D721Med (cell line): ENCODE measurements at regions not wholly inside any gene's neighbourhood (a gene's known extent, or its start where the extent isn't known, plus 50 kb on each side); places are given as distances from the start of the nearest gene placed in this dataset.

Source experiments
- DNase-seq: peaks from one replicate; pipeline ENCODE4 v3.0.0; 2011; ENCODE audit warnings: low spot score; ENCODE audit not compliant: insufficient read length
- FAIRE-seq: peaks from 2 replicates; lab custom pipeline; 2011; peaks lifted over from hg19 to GRCh38; lab: Jason Lieb, UNC
- CTCF ChIP-seq: IDR thresholded peaks from 2 replicates; pipeline ENCODE4 v1.5.1; 2012; ENCODE audit warnings: mild to moderate bottlenecking, control low read depth; ENCODE audit not compliant: insufficient read depth; ENCODE audit errors: missing control alignments

DNA sequence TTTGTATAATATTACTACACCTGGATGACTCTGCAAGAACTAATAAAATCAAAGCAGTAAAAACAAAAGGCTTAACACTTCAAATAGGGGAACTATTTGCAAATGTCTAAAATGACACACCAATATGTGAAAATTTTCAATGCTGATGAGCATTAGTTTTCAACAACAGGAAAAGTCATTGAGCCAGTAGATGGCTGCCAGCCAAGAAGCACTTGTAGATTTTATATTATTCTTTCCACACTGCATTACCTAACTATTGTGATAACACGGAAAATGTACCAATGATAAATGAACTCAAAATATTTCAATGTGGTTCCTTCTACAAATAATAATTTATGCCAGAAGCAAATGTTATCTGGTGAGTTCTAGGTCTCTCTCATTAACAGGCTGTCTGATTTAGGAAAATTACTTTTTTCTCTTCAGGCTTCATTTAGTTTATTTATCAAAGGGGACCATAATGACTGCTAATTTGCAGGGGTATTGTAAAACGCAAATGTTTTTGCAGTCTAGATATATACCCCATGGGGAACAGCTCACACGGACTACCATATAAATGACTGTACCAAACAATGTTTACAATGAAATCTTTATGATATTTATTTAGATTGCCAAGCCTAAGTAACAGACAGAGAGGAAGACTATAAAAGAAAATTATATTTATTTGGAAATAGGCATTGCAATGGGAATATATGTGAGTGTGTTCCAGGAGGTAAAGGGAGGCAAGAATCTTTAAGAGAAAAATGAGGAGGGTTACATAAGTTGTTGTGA lies 407.8 kb downstream of the LIG4 start:
- TF ChIP-seq CTCF = no peak
- FAIRE-seq = no peak
- no peak for DNase-seq

DNA sequence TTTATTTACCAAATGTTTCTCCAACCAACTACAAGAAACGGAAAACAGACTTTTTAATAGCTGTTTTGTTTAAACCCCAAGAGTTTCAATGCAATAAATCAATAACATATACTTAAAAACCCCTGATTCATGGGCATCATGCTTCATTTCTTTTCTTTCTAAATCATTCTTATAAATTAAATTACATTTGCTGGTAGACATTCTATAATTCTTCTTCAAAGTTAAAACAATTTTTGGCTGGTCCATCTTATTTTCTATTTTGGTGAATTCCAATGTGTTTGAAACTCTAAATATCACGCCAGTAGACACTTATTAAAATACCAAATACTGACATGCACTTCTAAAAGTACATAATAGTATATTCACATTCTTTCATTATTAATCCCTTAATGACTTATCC lies 408.6 kb downstream of the LIG4 start:
- DNase-seq = no peak
- TF ChIP-seq CTCF = no peak
- FAIRE-seq = no peak

- TF ChIP-seq CTCF = no peak
- FAIRE-seq = no peak
- DNase-seq = no peak
These were observed 411.4 kb downstream of the LIG4 start for GRCh38 chr13:107803822-107804495.

- FAIRE-seq = no peak
- DNase-seq = no peak
- TF ChIP-seq CTCF = no peak
These were observed 413.7 kb downstream of the LIG4 start for GRCh38 chr13:107801621-107802020.

DNA sequence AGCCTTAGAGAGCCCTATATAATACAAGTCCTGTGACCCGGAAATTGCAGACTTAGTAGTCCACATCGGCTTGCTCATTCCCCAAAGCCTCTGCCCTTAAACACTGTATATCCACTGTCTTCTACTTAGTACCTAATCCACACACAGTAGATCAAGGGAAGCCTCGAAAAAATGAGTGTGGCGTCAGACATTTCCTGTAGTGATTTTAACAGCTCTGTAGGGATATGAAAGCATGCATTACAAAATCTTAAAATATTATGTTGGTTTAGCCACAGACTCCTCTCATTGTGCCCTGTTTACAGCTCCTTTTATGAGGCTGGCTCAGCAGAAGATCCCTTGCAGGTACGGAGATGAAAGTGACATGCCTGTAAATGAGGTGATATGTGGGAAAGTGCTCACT lies 416.3 kb downstream of the LIG4 start:
- no peak for TF ChIP-seq CTCF
- no peak for FAIRE-seq
- DNase-seq = no peak

- TF ChIP-seq CTCF = no peak
- FAIRE-seq (no peak), DNase-seq (no peak)
These were observed 424.9 kb downstream of the LIG4 start for GRCh38 chr13:107790397-107790796.
